GM12864 (cell line): ENCODE measurements at regions not wholly inside any gene's neighbourhood (a gene's known extent, or its start where the extent isn't known, plus 50 kb on each side); places are given as distances from the start of the nearest gene placed in this dataset.

ENCODE experiments used
- DNase-seq: peaks from one replicate; pipeline ENCODE4 v3.0.0-alpha.2; 2011; ENCODE audit warnings: low read depth
- H3K4me3 ChIP-seq: 2 replicates; pipeline ENCODE4 v1.5.1; 2011; ENCODE audit warnings: mild to moderate bottlenecking, low read depth, low read length, control low read depth
- CTCF ChIP-seq: IDR thresholded peaks from 2 replicates; pipeline ENCODE4 v1.5.1; 2011; ENCODE audit warnings: low read depth, mild to moderate bottlenecking, moderate library complexity, low read length, control low read depth, inconsistent platforms; ENCODE audit errors: missing control alignments

DNA sequence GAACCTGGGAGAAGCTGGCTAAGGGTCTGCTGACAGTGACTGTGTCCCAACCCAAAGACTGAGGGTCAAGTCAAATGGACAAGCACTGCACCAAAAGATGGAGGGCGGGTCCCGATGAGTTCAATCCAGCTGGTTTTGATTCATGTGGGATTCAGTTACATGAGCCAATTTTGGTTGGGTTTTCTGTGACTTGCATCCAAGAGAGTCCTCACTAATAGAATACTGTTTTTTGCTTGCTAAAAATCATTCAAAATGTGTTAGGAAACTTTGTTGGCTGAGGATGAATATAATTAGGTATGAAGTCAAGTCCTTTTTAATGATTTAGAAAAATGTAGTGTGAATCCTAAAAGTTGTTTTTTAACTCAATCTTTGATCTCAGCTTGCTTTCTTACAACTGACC lies 323.8 kb upstream of the NOX3 start:
- TF ChIP-seq CTCF = no peak
- no peak for DNase-seq
- no peak overlapping the region for H3K4me3 ChIP-seq

- TF ChIP-seq CTCF = no peak
- no peak for DNase-seq
- H3K4me3 ChIP-seq = no peak overlapping the region
These were observed 322.7 kb upstream of the NOX3 start for GRCh38 chr6:155778336-155778735.

DNA sequence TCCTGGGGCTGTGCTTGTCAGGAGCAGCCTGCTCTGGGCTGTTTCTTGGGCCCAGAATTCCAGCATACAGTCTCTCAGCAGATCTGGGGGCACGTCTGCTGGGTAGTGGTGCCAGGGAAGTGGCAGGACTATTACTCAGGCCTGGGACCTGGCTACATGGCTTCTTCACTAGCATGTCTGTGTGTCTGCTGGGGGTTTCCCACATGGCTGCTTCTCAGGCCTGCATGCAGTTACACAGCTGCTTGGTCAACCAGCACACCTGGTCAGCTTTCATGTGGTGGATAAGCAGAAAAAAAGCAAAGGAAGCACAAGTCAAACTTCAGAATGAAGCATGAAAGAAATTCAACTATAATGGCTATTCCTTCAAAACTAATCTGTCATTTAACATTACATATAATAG lies 316.2 kb upstream of the NOX3 start:
- no peak for TF ChIP-seq CTCF
- H3K4me3 ChIP-seq = no peak overlapping the region
- DNase-seq = no peak

- no peak for DNase-seq
- TF ChIP-seq CTCF = no peak
- no peak overlapping the region for H3K4me3 ChIP-seq
These were observed 315.2 kb upstream of the NOX3 start for GRCh38 chr6:155770856-155771255.

- DNase-seq = no peak
- no peak for TF ChIP-seq CTCF
- no peak overlapping the region for H3K4me3 ChIP-seq
These were observed 314.7 kb upstream of the NOX3 start for GRCh38 chr6:155770313-155770712.

GRCh38 chr6:155765275-155766194 lies 309.9 kb upstream of the NOX3 start:
- no peak for TF ChIP-seq CTCF
- no peak overlapping the region for H3K4me3 ChIP-seq
- no peak for DNase-seq

DNA sequence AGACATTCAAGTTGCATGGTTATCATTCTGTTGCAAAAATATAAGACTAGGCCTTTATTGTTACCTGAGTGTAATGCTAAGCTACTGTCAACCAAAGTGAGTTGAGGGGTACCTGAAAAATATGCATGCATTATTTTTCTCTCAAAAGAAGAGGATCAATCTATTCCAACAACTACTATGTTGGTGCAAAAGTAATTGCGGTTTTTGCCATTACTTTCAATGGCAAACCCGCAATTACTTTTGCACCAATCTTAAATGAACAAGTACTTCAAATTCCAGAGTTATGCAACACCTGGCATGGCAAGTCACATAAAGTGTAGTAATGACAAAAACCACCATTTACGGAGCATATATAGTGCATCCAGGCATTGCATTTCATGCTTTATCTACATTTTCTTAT lies 307.0 kb upstream of the NOX3 start:
- DNase-seq = no peak
- H3K4me3 ChIP-seq = no peak overlapping the region
- no peak for TF ChIP-seq CTCF
